Neuronal stem cell (in vitro differentiated cells): ENCODE measurements at regions not wholly inside any gene's neighbourhood (a gene's known extent, or its start where the extent isn't known, plus 50 kb on each side); places are given as distances from the start of the nearest gene placed in this dataset.

Experiments
- DNase-seq: peaks from one replicate; pipeline ENCODE4 v3.0.0-alpha.2; 2013; ENCODE audit warnings: low spot score
- H2AFZ ChIP-seq: one replicate; pipeline ENCODE4 v1.6.1; 2013; ENCODE audit warnings: mild to moderate bottlenecking, low read length, inconsistent platforms
- H2AK5ac ChIP-seq: 2 replicates; pipeline ENCODE4 v1.6.1; 2013; ENCODE audit warnings: low read depth, mild to moderate bottlenecking, inconsistent platforms, low read length, moderate library complexity, mixed read lengths
- H2BK120ac ChIP-seq: 2 replicates; pipeline ENCODE4 v1.6.1; 2013; ENCODE audit warnings: low read depth, mild to moderate bottlenecking, inconsistent platforms, low read length, moderate library complexity, mixed read lengths
- H2BK12ac ChIP-seq: one replicate; pipeline ENCODE4 v1.6.1; 2013; ENCODE audit warnings: low read length, inconsistent platforms
- H2BK15ac ChIP-seq: 2 replicates; pipeline ENCODE4 v1.6.1; 2013; ENCODE audit warnings: mild to moderate bottlenecking, low read length, inconsistent platforms, mixed read lengths
- H2BK5ac ChIP-seq: one replicate; pipeline ENCODE4 v1.6.1; 2013; ENCODE audit warnings: inconsistent platforms, mild to moderate bottlenecking, low read length, moderate library complexity
- H3K14ac ChIP-seq: one replicate; pipeline ENCODE4 v1.6.1; 2013; ENCODE audit warnings: low read length, inconsistent platforms
- H3K18ac ChIP-seq: 2 replicates; pipeline ENCODE4 v1.6.1; 2013; ENCODE audit warnings: low read length, inconsistent platforms
- H3K23ac ChIP-seq: 2 replicates; pipeline ENCODE4 v1.6.1; 2013; ENCODE audit warnings: low read depth, mild to moderate bottlenecking, mixed read lengths, low read length, inconsistent platforms; ENCODE audit not compliant: poor library complexity
- H3K27ac ChIP-seq: replicated peaks from 3 replicates; pipeline ENCODE4 v1.5.1; 2013; ENCODE audit warnings: low read length, inconsistent platforms
- H3K27me3 ChIP-seq, 3 experiments: 2 replicates each; pipeline ENCODE4 v1.6.1; 2013; ENCODE audit warnings: low read length in 3 of 3, mild to moderate bottlenecking in 2 of 3, inconsistent platforms in 1 of 3, low read depth in 1 of 3, mixed read lengths in 1 of 3, moderate library complexity in 1 of 3; ENCODE audit not compliant: control insufficient read depth in 3 of 3, insufficient read depth in 3 of 3
- H3K36me3 ChIP-seq, 2 donors: replicated peaks in 1 of 2; 2 replicates each; pipeline ENCODE4 v1.6.1; 2013; ENCODE audit warnings: low read length in 2 of 2; ENCODE audit not compliant: control insufficient read depth in 2 of 2, insufficient read depth in 2 of 2
- H3K4ac ChIP-seq: 2 replicates; pipeline ENCODE4 v1.6.1; 2013; ENCODE audit warnings: inconsistent platforms, mild to moderate bottlenecking, low read length, moderate library complexity
- H3K4me1 ChIP-seq, 2 donors: 1 replicate in 1 of 2; 2 replicates in 1 of 2; pipeline ENCODE4 v1.6.1; 2013; ENCODE audit warnings: low read length in 2 of 2, low read depth in 1 of 2; ENCODE audit not compliant: control insufficient read depth in 2 of 2, insufficient read depth in 1 of 2
- H3K4me2 ChIP-seq: one replicate; pipeline ENCODE4 v1.6.1; 2013; ENCODE audit warnings: mild to moderate bottlenecking, low read length, inconsistent platforms; ENCODE audit not compliant: insufficient read depth, poor library complexity, severe bottlenecking
- H3K4me3 ChIP-seq, 2 donors: 2 replicates each; pipeline ENCODE4 v1.5.1; 2013; ENCODE audit warnings: low read length in 2 of 2, mild to moderate bottlenecking in 2 of 2, inconsistent platforms in 1 of 2, moderate library complexity in 1 of 2
- H3K79me1 ChIP-seq: one replicate; pipeline ENCODE4 v1.6.1; 2013; ENCODE audit warnings: low read depth, mild to moderate bottlenecking, inconsistent platforms, low read length, moderate library complexity
- H3K9ac ChIP-seq: one replicate; pipeline ENCODE4 v1.6.1; 2013; ENCODE audit warnings: mild to moderate bottlenecking, low read depth, low read length, inconsistent platforms; ENCODE audit not compliant: poor library complexity
- H3K9me3 ChIP-seq, 2 donors: replicated peaks in 1 of 2; 2 replicates each; pipeline versions ENCODE3 to v1.6.1; 2013; ENCODE audit warnings: low read length in 2 of 2, mild to moderate bottlenecking in 2 of 2, inconsistent platforms in 1 of 2, low read depth in 1 of 2, mixed read lengths in 1 of 2, moderate library complexity in 1 of 2; ENCODE audit not compliant: control insufficient read depth in 2 of 2, insufficient read depth in 1 of 2
- H4K8ac ChIP-seq: one replicate; pipeline ENCODE4 v1.6.1; 2013; ENCODE audit warnings: low read depth, mild to moderate bottlenecking, inconsistent platforms, low read length, moderate library complexity
- H4K91ac ChIP-seq: one replicate; pipeline ENCODE4 v1.6.1; 2013; ENCODE audit warnings: low read length, low read depth, mild to moderate bottlenecking, inconsistent platforms; ENCODE audit not compliant: poor library complexity
- WGBS, 2 donors: extraction: QIAGEN DNeasy Blood & Tissue Kit; methylation state at CpG; one replicate each; pipeline ENCODE4 v1.1.7; 2013; ENCODE audit warnings: missing lambda C conversion rate in 2 of 2, mixed read lengths in 1 of 2; ENCODE audit not compliant: insufficient read length in 2 of 2, insufficient replicate concordance in 1 of 2; ENCODE audit errors: extremely low coverage in 2 of 2; 5-methylcytosine and 5-hydroxymethylcytosine counted together

DNA sequence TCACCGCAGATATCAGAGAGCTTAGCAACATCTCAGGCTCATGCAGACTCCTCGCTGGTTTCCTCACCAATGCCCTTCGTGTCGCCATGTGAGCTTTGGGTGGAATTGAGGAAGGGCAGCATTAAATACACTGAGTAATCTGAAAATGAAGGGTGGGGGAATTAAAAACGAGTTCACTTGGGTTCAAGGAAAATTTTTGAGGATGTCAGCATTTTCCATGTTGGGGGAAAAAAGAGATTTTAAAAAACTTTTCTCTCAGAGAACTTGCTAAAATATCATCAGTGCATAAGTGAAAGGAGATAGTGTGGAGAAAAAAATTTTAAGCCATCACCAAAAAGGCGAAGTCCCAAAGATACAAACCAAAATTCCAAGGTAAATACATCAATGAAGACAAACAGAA, 359.3 kb downstream of the KCNRG start:
- H3K4ac ChIP-seq, result no peak overlapping the region
- no peak overlapping the region for H3K14ac ChIP-seq
- peaks cover 6 to 8% of the 10 kb centered on the region in 2 donors for H3K4me1 ChIP-seq
- WGBS, 2 donors, result no CpG with 5 or more reads among the region's 6 CpGs
- H3K23ac ChIP-seq, result no peak overlapping the region
- H3K9me3 ChIP-seq, result peaks cover 0 to 3% of the 10 kb centered on the region in 2 donors
- DNase-seq, result no peak
- no peaks in the 10 kb centered on the region for H3K79me1 ChIP-seq
- H2AK5ac ChIP-seq, result no peak overlapping the region
- no peak overlapping the region for H3K4me3 ChIP-seq
- H3K27me3 ChIP-seq, result no peaks in the 10 kb centered on the region
- no peak overlapping the region for H2BK120ac ChIP-seq
- H4K8ac ChIP-seq, result no peak overlapping the region
- no peak overlapping the region for H2AFZ ChIP-seq
- no peak overlapping the region for H3K27ac ChIP-seq
- no peak overlapping the region for H2BK15ac ChIP-seq
- H3K36me3 ChIP-seq, result no peaks in the 10 kb centered on the region
- no peak overlapping the region for H3K18ac ChIP-seq
- H3K9ac ChIP-seq, result no peak overlapping the region
- H2BK12ac ChIP-seq, result no peak overlapping the region
- H3K4me2 ChIP-seq, result no peak overlapping the region
- no peak overlapping the region for H2BK5ac ChIP-seq
- no peak overlapping the region for H4K91ac ChIP-seq

DNA sequence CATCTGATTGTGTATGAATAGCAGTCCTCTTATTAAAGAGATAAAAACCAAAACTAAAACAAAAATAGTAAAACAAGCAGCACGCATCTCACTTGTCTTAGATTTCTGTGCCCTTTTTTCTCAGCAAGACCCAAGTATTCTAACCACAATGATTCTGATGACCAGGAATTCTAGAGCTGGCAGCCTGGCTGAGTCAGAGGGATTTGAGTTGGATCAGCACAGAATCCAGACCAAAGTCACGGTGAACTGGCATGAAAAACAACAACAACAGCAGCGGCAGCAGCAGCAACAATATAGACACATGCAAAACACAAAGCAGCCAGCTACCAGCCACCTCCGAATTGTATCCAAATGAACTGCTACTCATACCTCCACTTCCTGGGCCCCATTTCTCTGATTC, 360.5 kb downstream of the KCNRG start:
- no peak overlapping the region for H2AFZ ChIP-seq
- H2BK12ac ChIP-seq, result no peak overlapping the region
- no peak for DNase-seq
- no peak overlapping the region for H2AK5ac ChIP-seq
- no peak overlapping the region for H3K4ac ChIP-seq
- no peak overlapping the region for H3K4me3 ChIP-seq
- H4K91ac ChIP-seq, result no peak overlapping the region
- no peak overlapping the region for H3K23ac ChIP-seq
- H3K18ac ChIP-seq, result no peak overlapping the region
- H3K14ac ChIP-seq, result no peak overlapping the region
- no peak overlapping the region for H3K27ac ChIP-seq
- no peaks in the 10 kb centered on the region for H3K36me3 ChIP-seq
- H3K4me2 ChIP-seq, result no peak overlapping the region
- no peaks in the 10 kb centered on the region for H3K27me3 ChIP-seq
- no peak overlapping the region for H4K8ac ChIP-seq
- H2BK15ac ChIP-seq, result no peak overlapping the region
- no CpG with 5 or more reads among the region's 4 CpGs for WGBS, 2 donors
- H2BK120ac ChIP-seq, result no peak overlapping the region
- H2BK5ac ChIP-seq, result no peak overlapping the region
- H3K9ac ChIP-seq, result no peak overlapping the region
- H3K9me3 ChIP-seq, result peaks cover under 1 to 9% of the 10 kb centered on the region in 2 donors
- H3K4me1 ChIP-seq, result peaks cover 6 to 8% of the 10 kb centered on the region in 2 donors
- no peaks in the 10 kb centered on the region for H3K79me1 ChIP-seq

- Histone ChIP-seq H2BK15ac (no peak overlapping the region), H3K9ac (no peak overlapping the region), H3K27ac (no peak overlapping the region), H3K9me3 (peaks cover 3 to 14% of the 10 kb centered on the region in 2 donors), H4K8ac (no peak overlapping the region), H3K4ac (no peak overlapping the region), H2BK12ac (no peak overlapping the region), H2BK120ac (no peak overlapping the region), H3K4me1 (peaks cover 6 to 8% of the 10 kb centered on the region in 2 donors), H3K27me3 (no peaks in the 10 kb centered on the region), H2AFZ (no peak overlapping the region), H3K79me1 (no peaks in the 10 kb centered on the region), H3K14ac (no peak overlapping the region), H3K4me2 (no peak overlapping the region), H3K4me3 (no peak overlapping the region), H2BK5ac (no peak overlapping the region), H3K18ac (no peak overlapping the region), H4K91ac (no peak overlapping the region), H2AK5ac (no peak overlapping the region), H3K23ac (no peak overlapping the region), H3K36me3 (no peaks in the 10 kb centered on the region)
- no peak for DNase-seq
- no CpG with 5 or more reads among the region's 1 CpG for WGBS, 2 donors
Observed at GRCh38 chr13:50376895-50377575, 361.8 kb downstream of the KCNRG start.

GRCh38 chr13:50377726-50378270, 362.6 kb downstream of the KCNRG start:
- Histone ChIP-seq H3K4me1 (peaks cover 6 to 8% of the 10 kb centered on the region in 2 donors), H2AK5ac (no peak overlapping the region), H4K8ac (no peak overlapping the region), H3K79me1 (no peaks in the 10 kb centered on the region), H3K14ac (no peak overlapping the region), H3K27ac (no peak overlapping the region), H2BK15ac (no peak overlapping the region), H2BK120ac (no peak overlapping the region), H4K91ac (no peak overlapping the region), H3K4me3 (no peak overlapping the region), H3K4ac (no peak overlapping the region), H2BK5ac (no peak overlapping the region), H3K4me2 (no peak overlapping the region), H2BK12ac (no peak overlapping the region), H3K18ac (no peak overlapping the region), H3K9ac (no peak overlapping the region), H3K36me3 (no peaks in the 10 kb centered on the region), H3K9me3 (peaks cover 5 to 14% of the 10 kb centered on the region in 2 donors), H3K27me3 (no peaks in the 10 kb centered on the region), H3K23ac (no peak overlapping the region), H2AFZ (no peak overlapping the region)
- DNase-seq, result no peak
- no CpG with 5 or more reads among the region's 2 CpGs for WGBS, 2 donors
